GM21367 (cell line): ENCODE measurements at regions not wholly inside any gene's neighbourhood (a gene's known extent, or its start where the extent isn't known, plus 50 kb on each side); places are given as distances from the start of the nearest gene placed in this dataset.

Experiments used
- ATAC-seq: cut with Tn5 transposase; IDR thresholded peaks from one replicate; pipeline ENCODE4 v1.9.1; 2021; ENCODE audit not compliant: unreplicated experiment

DNA sequence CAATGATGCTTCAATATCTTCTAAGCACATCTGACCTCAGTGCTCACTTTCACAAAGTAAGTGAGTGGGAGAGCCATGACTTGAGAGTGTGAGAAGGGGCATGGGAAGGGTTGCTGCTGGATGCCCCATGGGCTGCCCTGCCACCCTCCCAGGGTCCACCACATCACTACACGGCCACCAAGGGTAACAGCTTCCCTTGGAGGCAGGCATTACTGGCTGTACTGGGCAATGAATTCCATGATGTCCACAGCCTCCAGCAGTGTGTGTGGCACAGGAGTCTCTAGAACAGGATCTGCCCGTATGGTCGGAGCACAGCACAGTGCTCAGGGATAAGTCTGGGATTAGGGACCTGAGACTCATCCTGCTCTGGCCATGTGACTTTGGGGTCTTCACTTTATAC is 481.0 kb upstream of the MYT1L start:
- no peak for ATAC-seq

DNA sequence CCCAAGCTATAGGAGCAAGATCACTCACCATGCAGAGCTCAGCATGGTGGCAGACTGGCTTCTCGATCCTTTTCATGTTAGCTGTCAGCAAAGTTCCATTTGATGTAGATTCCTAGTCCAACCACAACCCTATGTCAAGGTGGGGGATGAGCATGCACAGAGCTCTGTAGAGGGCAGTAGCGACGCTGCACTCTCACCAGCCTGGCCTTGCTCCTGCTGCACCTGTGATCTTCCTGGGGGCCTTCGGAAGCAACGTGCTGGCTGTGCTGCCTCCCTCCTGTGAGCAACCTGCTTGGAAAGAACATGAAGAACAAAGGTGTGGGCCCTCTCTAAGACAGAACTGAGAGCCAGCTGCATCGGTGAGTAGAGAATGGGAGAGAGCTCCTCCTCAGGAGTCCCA is 479.4 kb upstream of the MYT1L start:
- ATAC-seq = no peak

DNA sequence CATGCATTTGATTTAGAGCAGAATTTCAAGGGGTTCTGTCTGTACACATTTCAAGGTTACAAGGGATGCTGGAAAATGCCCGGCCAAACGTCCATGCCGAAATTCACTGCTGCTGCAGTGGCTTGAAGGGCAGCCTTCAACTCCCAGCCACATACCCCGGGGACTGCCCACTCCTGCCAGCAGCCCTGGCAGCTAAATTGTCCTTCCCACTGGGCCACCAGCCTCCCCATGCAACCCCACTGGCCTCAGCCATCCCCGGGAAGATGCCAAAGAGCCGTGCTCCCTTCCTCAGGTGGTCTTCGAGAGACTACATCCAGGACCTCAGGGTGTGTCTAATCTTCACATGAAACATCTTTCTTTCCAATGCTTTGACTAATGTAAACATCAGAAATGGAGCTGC is 478.7 kb upstream of the MYT1L start:
- no peak for ATAC-seq

- no peak for ATAC-seq
Observed at GRCh38 chr2:2808551-2809058, 477.5 kb upstream of the MYT1L start.

DNA sequence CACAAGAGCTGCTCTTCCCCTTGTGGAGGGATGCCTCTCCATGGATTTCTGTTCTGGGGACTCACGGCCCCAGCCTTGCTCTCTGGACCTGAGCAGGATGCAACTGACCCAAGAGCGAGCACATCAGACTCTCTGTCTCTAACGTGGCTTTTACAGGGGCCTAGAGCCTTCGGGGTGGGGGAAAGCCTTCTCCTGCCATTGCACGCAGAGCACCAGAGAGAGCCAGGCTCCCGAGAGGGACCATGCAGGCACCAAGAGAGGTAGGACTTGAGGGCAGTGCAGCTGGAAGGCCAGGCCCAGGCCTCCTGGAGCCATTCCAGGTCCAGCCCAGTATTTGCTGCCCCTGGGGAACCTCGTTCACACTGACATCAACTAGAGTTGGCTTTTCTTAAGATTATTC is 475.6 kb upstream of the MYT1L start:
- ATAC-seq = no peak

DNA sequence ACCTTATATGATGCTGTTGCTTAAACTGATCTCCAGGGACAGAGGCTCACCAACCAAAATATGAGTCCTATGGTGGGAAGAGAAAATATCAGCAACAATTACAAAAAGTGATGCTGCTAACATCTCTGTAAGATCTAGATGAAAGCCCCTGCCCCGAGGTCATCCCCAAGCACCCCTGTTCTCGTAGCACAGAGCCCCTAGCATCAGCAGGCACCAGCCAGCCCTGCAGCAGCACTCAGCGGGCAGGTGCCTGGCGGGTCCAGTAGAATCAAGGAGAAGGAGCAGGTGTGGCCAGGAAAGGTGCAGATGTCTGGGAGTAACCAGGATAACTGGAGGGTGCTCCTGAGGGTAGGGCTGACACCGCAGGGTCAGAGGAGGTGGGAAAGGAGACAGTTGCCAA is 474.2 kb upstream of the MYT1L start:
- ATAC-seq = no peak

DNA sequence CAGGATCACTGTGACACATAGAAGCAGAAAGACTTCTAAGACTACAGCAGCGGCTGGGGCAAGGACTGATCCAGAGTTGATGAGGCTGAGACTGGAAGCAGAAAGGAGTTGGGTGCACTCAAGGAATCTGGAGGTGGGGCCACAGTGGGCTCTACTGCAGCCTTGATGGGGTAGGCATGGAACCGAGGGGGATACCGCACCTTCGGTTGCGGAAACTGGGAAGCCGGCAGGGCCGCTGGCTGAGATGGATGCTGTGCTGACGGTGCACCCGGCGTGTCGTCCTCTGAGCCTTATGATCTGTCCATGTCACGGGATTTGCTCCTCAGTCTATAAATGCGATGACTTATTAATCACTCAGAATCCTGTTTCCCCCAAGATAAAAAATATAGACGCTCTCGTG is 473.5 kb upstream of the MYT1L start:
- ATAC-seq = no peak

GRCh38 chr2:2801458-2801857 is 470.4 kb upstream of the MYT1L start:
- ATAC-seq = no peak

DNA sequence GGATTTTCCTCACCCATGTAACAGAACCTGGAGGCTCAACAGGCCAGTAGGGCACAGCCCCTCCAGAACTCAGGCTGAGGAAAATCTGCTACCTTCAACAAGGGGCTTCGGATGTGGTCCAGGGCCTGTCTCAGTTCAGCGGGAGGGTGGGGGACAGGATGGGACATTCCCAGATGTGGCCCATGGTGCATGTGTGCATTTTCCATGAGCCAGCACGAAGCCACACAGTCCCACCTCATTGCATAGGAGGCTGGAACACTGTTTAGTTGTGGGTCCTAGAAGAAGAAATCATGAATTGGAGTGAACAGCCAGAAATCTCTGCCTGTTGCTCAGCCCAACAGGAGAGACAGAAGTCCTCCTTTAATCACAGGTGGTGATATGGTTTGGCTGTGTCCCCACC is 469.6 kb upstream of the MYT1L start:
- ATAC-seq = no peak

GRCh38 chr2:2800001-2800400 is 468.9 kb upstream of the MYT1L start:
- no peak for ATAC-seq

GRCh38 chr2:2799151-2799697 is 468.1 kb upstream of the MYT1L start:
- no peak for ATAC-seq

- no peak for ATAC-seq
Observed at GRCh38 chr2:2798337-2798736, 467.3 kb upstream of the MYT1L start.

DNA sequence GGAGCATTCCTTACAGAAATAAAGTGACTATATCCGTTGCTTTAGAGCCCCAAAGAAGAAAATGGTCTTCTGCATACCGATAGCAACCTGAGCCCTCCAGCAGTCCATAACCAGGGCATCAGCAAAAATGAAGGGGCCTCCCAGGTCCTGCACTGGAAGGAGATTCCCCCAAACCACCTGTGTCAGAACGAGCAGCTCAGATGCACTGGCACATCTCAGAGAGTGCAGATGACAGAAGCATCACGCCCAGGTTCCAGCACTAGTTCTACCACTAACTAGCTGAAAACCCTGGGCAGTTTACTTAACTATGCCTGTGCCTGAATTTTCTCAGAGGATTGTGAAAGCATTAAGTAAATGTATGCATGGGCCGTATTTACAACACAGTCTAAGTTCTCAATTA is 466.7 kb upstream of the MYT1L start:
- ATAC-seq = no peak

- ATAC-seq = no peak
Observed at GRCh38 chr2:2796207-2796606, 465.1 kb upstream of the MYT1L start.

- no peak for ATAC-seq
Observed at GRCh38 chr2:2795438-2796091, 464.5 kb upstream of the MYT1L start.

- ATAC-seq = no peak
Observed at GRCh38 chr2:2793925-2794560, 463.0 kb upstream of the MYT1L start.

DNA sequence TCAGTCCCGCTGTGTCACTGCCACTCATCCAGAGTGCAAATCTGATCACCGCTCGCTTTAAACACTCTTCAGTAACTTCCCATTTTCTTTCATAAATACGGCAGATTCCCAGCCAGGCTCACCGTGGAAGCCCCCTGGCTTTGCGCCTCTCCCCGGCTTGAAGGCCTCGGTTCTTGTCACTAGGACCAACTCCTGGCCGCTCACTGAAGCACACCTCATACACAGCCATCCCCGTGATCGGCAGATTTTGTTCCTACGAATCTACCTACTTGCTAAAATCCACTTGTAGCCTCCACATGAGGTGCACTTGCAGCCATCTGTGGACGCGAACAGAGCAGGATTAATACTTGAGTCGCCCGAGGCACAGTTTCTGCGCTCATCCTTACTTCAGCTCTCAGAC is 462.4 kb upstream of the MYT1L start:
- ATAC-seq = no peak

DNA sequence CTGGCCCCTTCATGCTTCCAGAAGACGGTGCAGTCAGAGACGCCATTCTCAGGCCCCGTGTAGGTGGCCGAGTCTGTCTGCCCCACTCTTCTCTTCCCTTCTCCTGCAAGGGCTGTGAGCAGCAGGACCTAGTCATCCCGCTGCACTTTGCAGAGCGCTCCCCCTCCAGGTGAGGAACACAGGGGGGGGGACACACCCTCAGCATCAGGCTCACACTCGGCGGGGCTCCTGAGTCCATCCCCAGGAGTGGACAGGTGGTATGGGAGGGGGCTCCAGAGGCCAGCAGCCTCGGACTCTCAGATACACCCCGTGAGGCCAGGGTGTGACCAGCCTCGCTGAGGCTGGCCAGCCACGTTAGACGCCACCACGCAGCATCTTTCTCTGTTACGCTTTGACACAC is 460.5 kb upstream of the MYT1L start:
- no peak for ATAC-seq

DNA sequence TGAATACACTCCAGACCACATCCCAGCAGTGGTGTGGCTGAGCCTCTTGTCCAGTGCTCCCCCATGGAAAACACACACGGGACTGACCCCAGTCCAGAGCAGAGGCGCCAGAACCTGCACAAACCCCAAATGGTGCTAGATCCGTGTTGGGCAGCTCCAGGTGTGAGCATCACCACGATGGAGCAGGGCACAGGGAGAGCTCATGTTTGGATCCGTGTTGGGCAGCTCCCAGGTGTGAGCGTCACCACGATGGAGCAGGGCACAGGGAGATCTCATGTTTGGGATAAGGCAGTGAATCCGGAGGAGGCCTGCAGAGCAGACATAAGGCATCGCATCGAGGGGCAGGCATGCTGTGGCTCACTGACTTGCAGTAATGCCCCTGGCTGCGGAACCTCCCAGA is 460.0 kb upstream of the MYT1L start:
- no peak for ATAC-seq

DNA sequence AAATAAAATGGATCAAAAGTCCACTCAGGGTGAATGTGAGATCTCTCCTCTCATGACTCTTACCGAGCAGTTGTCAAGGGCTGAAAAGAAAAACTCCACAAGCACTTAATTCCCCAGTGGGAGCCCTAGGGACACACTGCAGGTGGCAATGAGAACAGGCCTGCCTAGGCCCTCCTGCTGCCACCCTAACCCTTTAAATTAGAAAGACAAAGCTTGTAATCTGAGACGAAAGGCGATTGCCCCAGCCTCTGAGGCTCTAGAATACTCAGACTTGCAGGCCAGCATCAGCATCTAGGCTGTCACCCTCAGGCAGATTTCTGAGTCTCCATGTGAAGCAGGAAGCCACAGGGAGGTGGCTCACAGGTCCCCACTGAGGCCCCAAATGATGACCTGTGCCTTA is 457.0 kb upstream of the MYT1L start:
- no peak for ATAC-seq

DNA sequence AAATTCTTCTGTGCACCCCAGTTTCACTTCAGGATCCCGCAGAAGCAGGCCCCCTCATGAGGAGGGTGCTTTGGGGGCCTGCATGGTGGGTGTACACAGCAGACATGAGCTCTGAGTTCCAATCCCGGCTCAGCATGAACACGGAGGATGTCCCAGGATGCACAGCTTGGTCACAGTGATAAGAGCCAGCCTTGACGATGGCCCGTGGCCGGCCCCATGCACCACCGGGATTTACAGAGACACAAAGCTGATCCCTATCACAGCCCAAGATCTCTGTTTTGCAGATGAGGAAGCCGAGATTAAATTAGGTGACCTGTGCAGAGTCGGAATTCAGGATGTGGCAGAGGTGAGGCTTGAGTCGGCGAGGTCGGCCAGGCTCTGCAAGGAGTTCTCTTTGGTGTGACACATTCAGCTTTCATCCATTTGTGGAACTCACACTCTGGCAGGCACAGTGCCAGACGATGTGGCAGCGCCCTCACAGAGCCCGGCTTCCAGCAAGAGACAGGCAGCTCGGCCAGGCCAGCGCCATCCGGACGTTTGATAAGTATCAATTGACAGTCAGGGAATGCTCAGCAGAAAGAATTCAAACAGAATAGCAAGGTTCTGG is 456.3 kb upstream of the MYT1L start:
- ATAC-seq = no peak

- ATAC-seq = no peak
Observed at GRCh38 chr2:2782007-2782406, 450.9 kb upstream of the MYT1L start.
